ENCODE measurements at regions not wholly inside any gene's neighbourhood (a gene's known extent, or its start where the extent isn't known, plus 50 kb on each side); places are given as distances from the start of the nearest gene placed in this dataset.

DNA sequence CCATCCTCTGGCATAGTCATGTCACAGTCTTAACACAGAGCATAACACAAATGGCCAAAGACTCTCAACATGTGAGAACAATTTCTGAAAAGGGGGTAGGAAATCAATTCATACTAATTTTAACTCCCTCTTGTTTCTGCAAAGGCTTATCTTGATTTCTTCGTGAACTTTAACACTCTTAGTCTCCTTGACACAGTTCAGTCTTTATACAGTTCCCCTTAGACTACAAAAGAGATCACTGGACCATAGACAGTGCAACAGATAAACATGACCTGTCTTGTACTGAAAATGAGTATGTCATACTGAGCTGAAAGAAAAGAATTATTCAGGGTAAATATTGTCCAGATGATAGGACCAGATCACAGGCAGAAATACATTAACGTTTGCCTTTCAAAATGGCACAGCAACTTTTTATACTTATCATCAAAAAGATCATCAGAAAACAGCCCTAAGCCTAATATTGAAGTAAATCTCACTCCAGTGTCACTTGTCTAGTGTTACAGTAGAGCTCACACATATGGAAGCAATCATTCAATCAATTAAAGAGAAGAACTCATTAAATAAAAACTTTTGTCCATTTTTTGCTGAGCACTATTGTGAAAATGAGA, 56.4 kb upstream of the VRK2 start:
- H3K4me1 ChIP-seq (ENCODE audit: insufficient read depth, low read length, poor library complexity, severe bottlenecking) = no peaks in the 10 kb centered on the region
- TF ChIP-seq, protein P1, sequence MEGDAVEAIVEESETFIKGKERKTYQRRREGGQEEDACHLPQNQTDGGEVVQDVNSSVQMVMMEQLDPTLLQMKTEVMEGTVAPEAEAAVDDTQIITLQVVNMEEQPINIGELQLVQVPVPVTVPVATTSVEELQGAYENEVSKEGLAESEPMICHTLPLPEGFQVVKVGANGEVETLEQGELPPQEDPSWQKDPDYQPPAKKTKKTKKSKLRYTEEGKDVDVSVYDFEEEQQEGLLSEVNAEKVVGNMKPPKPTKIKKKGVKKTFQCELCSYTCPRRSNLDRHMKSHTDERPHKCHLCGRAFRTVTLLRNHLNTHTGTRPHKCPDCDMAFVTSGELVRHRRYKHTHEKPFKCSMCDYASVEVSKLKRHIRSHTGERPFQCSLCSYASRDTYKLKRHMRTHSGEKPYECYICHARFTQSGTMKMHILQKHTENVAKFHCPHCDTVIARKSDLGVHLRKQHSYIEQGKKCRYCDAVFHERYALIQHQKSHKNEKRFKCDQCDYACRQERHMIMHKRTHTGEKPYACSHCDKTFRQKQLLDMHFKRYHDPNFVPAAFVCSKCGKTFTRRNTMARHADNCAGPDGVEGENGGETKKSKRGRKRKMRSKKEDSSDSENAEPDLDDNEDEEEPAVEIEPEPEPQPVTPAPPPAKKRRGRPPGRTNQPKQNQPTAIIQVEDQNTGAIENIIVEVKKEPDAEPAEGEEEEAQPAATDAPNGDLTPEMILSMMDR (conservative IDR thresholded peaks at IDR 0.05; ENCODE audit: low read length) = no peak
- no peak for TF ChIP-seq EZH2phosphoT487 (IDR thresholded peaks at IDR 0.05; ENCODE audit: borderline replicate concordance)

More for the DNA sequence above, 56.4 kb upstream of the VRK2 start:
- no peaks in the 10 kb centered on the region for H3F3A ChIP-seq (ENCODE audit: low read depth)
- H3K9me3 ChIP-seq (ENCODE audit: insufficient read depth, low read depth, low read length) = no peaks in the 10 kb centered on the region
- H2AFZ ChIP-seq (ENCODE audit: low read length) = no peak overlapping the region
- H4K20me1 ChIP-seq (ENCODE audit: insufficient read depth, low read length, poor library complexity, severe bottlenecking) = no peaks in the 10 kb centered on the region
- H3K9ac ChIP-seq (ENCODE audit: low read depth, low read length, poor library complexity, severe bottlenecking) = no peak overlapping the region
- no peak overlapping the region for H3K4me2 ChIP-seq (ENCODE audit: low read depth, low read length, poor library complexity, severe bottlenecking)
- no peaks in the 10 kb centered on the region for H3K36me3 ChIP-seq (ENCODE audit: insufficient read depth, low read length)
- H3K27me3 ChIP-seq (ENCODE audit: insufficient read depth, low read length, poor library complexity, severe bottlenecking) = peaks cover 9% of the 10 kb centered on the region
- no peak overlapping the region for H3K4me3 ChIP-seq (ENCODE audit: low read length, poor library complexity, severe bottlenecking)
- no peaks in the 10 kb centered on the region for H3K9me2 ChIP-seq (replicated peaks; ENCODE audit: low read depth, low read length)
- no peaks in the 10 kb centered on the region for H3K79me2 ChIP-seq (ENCODE audit: insufficient read depth, low read length)
